OCI-LY7 (cell line): ENCODE measurements at regions not wholly inside any gene's neighbourhood (a gene's known extent, or its start where the extent isn't known, plus 50 kb on each side); places are given as distances from the start of the nearest gene placed in this dataset.

ENCODE experiments used
- EZH2phosphoT487 ChIP-seq: fragments of 200-600 bp; sonication (generic); IDR thresholded peaks from 2 replicates; pipeline ENCODE4 v1.6.1; 2018; ENCODE audit warnings: low read depth, borderline replicate concordance, mild to moderate bottlenecking, mixed run types, antibody characterized with exemption, low read length, moderate library complexity, mixed read lengths
- TF ChIP-seq, protein P1 (sequence below): fragments of 200-600 bp; sonication (generic); conservative IDR thresholded peaks from 2 replicates; pipeline ENCODE4 v1.5.1; 2014; ENCODE audit warnings: mild to moderate bottlenecking, antibody characterized with exemption, low read length, moderate library complexity, mixed read lengths

DNA sequence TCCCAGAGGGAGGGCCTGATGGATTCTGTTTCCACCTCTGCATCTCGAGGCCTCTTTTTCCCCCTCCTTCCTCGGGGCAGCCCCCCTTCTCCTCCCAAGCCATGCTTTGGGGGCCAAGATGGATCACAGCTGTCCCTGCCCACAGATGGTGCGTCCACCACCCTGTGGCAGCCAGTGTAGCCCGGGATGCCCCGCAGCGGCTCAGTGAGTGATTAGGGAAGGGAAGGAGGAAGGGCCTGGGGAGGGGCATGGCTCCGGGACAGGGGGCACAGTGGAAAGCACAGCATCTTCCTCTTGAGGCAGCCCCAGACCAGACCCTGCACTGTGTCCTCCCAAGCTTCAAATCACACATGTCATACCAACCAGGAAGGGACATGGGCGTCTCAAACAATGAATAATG, 622.4 kb downstream of the MATN1 start:
- TF ChIP-seq, protein P1, sequence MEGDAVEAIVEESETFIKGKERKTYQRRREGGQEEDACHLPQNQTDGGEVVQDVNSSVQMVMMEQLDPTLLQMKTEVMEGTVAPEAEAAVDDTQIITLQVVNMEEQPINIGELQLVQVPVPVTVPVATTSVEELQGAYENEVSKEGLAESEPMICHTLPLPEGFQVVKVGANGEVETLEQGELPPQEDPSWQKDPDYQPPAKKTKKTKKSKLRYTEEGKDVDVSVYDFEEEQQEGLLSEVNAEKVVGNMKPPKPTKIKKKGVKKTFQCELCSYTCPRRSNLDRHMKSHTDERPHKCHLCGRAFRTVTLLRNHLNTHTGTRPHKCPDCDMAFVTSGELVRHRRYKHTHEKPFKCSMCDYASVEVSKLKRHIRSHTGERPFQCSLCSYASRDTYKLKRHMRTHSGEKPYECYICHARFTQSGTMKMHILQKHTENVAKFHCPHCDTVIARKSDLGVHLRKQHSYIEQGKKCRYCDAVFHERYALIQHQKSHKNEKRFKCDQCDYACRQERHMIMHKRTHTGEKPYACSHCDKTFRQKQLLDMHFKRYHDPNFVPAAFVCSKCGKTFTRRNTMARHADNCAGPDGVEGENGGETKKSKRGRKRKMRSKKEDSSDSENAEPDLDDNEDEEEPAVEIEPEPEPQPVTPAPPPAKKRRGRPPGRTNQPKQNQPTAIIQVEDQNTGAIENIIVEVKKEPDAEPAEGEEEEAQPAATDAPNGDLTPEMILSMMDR: no peak
- TF ChIP-seq EZH2phosphoT487: no peak
